ENCODE measurements at regions not wholly inside any gene's neighbourhood (a gene's known extent, or its start where the extent isn't known, plus 50 kb on each side); places are given as distances from the start of the nearest gene placed in this dataset.

DNA sequence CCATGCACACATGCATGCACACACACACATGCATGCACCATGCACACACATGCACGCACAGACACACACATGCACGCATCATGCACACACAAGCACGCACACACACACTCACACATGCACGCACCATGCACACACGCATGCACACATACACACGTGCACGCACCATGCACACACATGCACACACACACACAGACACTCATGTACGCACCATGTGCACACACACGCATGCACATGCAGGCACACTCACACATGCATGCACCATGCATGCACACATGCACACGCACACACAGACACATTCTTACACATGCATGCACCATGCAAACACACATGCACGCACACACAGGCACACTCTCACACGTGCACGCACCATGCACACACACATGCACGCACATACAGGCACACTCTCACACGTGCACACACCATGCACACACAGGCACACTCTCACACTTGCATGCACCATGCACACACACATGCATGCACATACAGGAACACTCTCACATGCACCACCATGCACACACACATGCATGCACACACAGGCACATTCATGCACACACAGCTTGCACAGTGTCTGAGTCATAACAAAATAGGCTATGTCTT lies 117.5 kb downstream of the TENT4A start:
- no peak for DNase-seq (ENCODE audit: low read depth, low spot score)

DNA sequence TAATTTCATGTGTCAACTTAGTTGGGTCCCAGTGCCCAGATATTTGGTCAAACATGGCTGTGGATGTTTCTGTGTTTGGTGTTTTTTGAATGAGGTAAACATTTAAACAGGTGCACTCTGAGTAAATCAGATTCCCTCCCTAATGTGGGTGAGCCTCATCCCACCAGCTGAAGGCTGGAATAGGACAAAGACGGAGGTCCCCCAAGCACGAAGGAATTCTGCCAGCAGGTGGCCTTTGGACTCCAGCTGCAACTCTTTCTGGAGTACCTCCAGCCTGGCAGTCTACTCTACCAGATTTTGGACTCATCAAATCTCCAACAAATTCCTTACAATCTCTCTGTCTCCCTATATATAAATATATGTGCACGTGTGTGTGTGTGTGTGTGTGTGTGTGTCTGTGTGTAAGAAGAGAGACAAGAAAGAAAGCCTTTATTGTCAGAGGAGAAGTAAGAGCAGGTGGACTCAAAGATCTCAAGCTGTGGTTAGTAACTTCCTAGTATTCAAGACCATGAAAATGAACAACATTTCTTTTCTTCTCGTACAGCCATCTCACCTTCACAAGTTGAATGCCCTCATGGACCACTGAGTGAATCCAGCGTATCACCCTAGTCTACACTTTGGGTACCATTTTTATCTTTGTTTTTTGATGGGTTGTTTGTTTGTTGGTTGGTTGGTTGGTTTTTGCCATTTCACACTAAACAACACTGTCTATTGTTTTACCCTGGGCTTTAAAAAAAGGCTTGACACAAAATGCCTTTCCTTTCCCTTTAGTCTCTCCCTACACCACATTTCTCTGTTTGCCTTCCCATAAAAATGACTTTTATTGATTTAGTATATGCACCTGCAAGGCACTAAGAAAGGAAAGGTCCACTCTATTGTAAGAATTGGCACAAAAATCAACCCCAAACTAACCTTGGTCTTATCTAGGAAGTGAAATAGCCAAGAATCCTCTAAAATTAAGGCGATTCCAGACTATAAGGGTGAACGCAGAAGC lies 118.7 kb downstream of the TENT4A start:
- no peak overlapping the region for H3K4me3 ChIP-seq (ENCODE audit: low read length)
- DNase-seq (ENCODE audit: low read depth, low spot score) = peak; percentile 37

More for the DNA sequence above, 117.5 kb downstream of the TENT4A start:
- no peak overlapping the region for H3K4me3 ChIP-seq (ENCODE audit: low read length)

DNA sequence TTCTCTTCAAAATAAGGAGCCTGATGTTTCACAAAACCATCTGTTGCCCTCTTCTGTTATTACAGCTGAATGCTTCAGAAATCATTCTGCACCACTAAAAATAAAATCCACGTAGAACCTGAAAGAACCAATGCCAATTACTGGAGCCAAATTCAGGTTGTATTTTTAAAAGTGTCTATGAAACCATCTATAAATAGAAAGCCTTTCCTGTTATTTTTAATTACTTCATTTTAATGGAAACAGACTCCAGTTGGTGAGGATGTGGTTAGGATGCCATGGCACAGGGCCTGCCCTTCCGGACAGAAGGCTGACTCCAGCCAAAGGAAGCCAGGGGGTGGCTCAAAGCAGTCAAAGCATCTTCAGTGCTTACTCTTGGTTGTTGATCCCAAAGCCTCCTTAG lies 119.8 kb downstream of the TENT4A start:
- peak; percentile 40 for DNase-seq (ENCODE audit: low read depth, low spot score)
- no peak overlapping the region for H3K4me3 ChIP-seq (ENCODE audit: low read length)

DNA sequence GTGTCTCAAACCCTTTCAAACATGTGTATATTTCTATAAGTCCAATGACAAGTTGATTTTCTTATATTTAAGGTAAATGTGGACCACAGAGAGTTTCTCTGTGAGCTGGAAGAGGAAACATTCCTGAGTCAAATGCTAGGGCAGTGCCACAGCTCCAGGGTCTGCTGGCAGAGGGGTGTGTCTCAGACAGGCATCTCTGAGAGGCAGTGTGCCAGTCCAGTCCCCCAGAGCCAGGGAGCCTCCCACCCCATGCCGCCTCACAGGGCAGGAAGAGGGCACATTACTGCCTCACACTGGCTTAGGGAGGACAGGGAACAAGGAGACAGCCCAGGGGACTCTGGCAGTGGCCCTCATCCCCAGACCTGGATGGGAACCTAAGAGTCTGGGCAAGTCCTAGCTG lies 120.2 kb downstream of the TENT4A start:
- no peak for DNase-seq (ENCODE audit: low read depth, low spot score)
- no peak overlapping the region for H3K4me3 ChIP-seq (ENCODE audit: low read length)

DNA sequence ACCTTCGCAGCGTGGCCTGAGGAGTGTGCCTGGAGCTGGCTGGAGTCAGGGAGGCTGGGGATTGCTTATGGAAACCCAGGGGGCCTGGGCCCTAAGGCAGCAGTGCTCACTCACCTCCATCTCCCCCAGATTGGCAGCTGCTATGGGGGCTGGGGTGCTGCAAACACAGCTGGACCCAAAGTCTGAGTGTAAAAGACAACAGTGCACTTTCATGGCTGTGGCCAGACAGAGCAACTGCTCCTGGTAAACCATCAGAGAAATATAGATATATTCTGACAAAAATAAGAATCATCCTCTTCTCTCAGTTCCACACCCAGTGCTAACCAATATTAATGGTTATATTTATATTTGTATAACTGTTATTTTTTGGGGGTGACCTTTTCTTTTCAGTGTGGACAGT lies 123.9 kb downstream of the TENT4A start:
- no peak overlapping the region for H3K4me3 ChIP-seq (ENCODE audit: low read length)
- no peak for DNase-seq (ENCODE audit: low read depth, low spot score)

- H3K4me3 ChIP-seq (ENCODE audit: low read length) = no peak overlapping the region
- no peak for DNase-seq (ENCODE audit: low read depth, low spot score)
Observed at GRCh38 chr5:6837519-6838110, 124.4 kb downstream of the TENT4A start.

DNA sequence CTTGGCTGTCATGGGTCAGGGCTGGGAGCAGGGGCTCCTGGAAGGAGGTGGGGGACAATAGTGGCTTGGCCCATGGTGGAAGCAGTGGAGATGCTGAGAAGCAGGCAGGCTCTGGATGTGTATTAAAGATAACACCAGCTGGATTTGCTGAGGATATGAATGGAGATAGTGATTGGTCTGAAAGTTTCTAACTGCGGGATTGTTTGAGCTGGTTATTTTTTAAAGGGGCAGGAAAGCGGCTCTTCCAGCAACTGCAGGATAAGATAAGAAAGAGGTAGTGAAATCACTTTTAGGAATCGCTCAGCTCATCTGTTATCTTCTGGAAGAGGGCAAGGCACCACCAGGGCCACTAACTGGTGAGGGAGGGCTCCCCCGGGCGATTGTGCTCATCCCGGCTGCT lies 125.5 kb downstream of the TENT4A start:
- no peak overlapping the region for H3K4me3 ChIP-seq (ENCODE audit: low read length)
- DNase-seq (ENCODE audit: low read depth, low spot score) = no peak

- H3K4me3 ChIP-seq (ENCODE audit: low read length) = no peak overlapping the region
- DNase-seq (ENCODE audit: low read depth, low spot score) = no peak
Observed at GRCh38 chr5:6840136-6840793, 127.0 kb downstream of the TENT4A start.

DNA sequence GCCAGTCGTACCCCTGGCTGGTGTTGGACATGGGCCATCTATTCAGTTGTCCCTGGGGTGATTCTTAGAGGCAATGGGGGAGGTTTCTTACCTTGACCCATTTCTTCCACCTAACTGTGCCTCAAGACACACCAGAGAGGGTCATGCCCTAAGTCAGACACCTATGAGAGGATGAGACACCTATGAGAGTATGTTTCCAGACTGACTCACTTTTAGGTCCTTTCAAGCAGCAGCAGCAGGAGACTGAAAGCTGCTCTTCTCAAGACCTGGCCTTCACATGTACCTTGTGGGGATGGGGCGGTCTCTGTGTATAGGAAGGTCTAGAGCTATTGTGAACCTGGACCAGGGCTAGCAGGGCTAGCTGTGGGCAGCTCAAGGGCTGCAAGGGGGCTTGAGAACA lies 130.1 kb downstream of the TENT4A start:
- H3K4me3 ChIP-seq (ENCODE audit: low read length) = no peak overlapping the region
- DNase-seq (ENCODE audit: low read depth, low spot score) = no peak

DNA sequence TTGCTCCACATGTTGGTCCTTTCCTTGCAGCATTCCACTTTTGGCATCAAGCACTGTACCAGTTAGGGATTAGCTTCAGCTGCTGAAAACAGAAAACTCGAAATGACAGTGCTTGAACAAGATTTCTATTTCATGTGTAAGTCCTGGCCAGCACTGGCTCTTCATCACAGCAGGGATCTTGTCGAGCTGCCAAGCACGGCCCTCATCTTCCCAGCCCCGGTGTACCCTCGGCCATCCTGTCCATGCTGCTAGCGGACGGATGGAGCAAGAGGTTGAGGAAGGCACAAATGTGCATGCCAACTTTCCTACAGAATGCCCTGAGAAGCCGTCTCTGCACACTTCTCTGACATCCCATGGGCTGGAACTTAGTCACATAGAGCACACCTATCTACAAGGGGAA lies 130.6 kb downstream of the TENT4A start:
- H3K4me3 ChIP-seq (ENCODE audit: low read length) = no peak overlapping the region
- DNase-seq (ENCODE audit: low read depth, low spot score) = no peak

- no peak overlapping the region for H3K4me3 ChIP-seq (ENCODE audit: low read length)
Observed at GRCh38 chr5:6845856-6846255, 132.6 kb downstream of the TENT4A start.

GRCh38 chr5:6847870-6848269 lies 134.6 kb downstream of the TENT4A start:
- peak overlapping the region; percentile 13; the same call in 1 of the 2 replicates for H3K4me3 ChIP-seq (ENCODE audit: low read length)
- DNase-seq (ENCODE audit: low read depth, low spot score) = peak; percentile 82

More at GRCh38 chr5:6845856-6846255, 132.6 kb downstream of the TENT4A start:
- no peak for DNase-seq (ENCODE audit: low read depth, low spot score)

- DNase-seq (ENCODE audit: low read depth, low spot score) = no peak
- H3K4me3 ChIP-seq (ENCODE audit: low read length) = no peak overlapping the region
Observed at GRCh38 chr5:6849316-6850105, 136.3 kb downstream of the TENT4A start.

- no peak overlapping the region for H3K4me3 ChIP-seq (ENCODE audit: low read length)
- no peak for DNase-seq (ENCODE audit: low read depth, low spot score)
Observed at GRCh38 chr5:6850106-6850432, 136.8 kb downstream of the TENT4A start.

DNA sequence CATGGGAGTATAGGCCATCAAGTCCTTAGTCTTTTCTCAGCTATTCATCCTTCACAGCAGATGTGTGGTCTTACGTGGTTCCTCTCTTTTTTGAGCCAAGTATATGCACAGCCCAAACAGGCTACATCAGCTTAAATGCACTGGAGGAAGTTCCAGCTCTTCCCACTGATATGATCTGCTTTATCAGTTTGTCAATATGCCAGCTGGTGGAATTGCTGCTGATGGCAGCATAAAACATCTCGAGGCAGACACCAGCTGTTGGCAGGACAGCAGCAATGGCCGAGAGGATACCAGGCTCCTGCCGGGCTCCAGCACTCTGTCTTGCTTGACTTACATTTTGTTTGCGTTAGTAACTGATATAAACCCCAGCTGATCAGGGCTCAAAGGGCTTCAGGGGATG lies 143.4 kb downstream of the TENT4A start:
- H3K4me3 ChIP-seq (ENCODE audit: low read length) = no peak overlapping the region
- no peak for DNase-seq (ENCODE audit: low read depth, low spot score)

DNA sequence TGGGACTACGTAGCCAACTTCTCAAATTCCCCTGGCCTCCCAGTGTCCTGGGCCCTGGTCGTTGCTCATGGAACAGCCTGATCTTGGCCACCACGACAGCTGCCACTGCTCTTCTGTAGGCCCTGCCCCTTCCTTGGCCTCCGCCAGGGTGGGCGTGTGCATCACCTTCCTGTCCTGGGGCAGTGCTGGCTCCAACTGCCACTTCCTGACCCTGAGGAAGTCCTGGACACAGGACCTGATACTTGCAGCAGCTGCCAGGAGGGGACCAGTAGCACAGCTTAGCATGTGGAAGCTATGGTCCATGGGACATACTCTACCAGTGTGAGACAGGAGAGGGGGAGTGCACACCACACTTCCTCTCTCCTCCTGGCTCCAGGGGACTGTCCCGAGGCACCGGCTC lies 145.2 kb downstream of the TENT4A start:
- no peak for DNase-seq (ENCODE audit: low read depth, low spot score)
- no peak overlapping the region for H3K4me3 ChIP-seq (ENCODE audit: low read length)

GRCh38 chr5:6859023-6859422 lies 145.8 kb downstream of the TENT4A start:
- H3K4me3 ChIP-seq (ENCODE audit: low read length) = no peak overlapping the region
- no peak for DNase-seq (ENCODE audit: low read depth, low spot score)

DNA sequence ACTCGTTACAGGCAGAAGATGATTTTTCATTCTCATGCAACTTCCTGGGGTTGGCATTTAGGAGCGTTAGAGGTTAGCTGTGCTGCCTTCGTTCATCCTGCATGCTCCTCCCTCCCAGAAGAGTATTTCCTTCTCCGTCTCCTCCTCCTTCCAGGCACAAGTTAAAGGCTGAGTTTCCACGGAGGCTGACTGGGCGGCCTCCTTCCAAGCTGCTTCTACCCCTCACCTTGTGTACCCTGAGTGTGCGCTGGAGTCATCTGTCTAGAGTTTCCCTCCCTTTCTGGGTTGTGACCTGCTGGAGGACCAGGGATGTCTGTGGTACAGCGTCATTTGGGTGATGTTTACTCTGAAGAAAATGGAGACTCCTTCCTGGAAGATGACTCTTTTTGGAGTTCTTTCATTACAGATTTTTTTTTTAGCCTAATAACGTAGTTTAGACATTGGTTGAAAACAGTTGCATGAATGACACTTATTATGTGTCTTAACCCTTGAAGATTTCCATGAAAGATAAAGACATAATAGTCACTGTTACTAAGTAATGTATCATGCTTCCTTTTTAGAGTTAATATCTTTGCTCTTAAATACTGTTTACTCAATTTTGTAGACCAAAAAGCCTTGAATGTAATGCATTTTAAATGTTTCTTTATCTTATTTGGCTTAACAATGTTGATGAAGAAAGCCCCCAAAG lies 146.9 kb downstream of the TENT4A start:
- DNase-seq (ENCODE audit: low read depth, low spot score) = no peak

More for the DNA sequence above, 146.9 kb downstream of the TENT4A start:
- H3K4me3 ChIP-seq (ENCODE audit: low read length) = no peak overlapping the region

Data from Jurkat, Clone E6-1 (cell line).